Fibroblast of mammary gland (primary cell): ENCODE measurements at regions not wholly inside any gene's neighbourhood (a gene's known extent, or its start where the extent isn't known, plus 50 kb on each side); places are given as distances from the start of the nearest gene placed in this dataset.
A peak's percentile ranks its signal among the peaks of the same experiment; 100 is the strongest.

Experiments used
- DNase-seq: peaks from one replicate; pipeline ENCODE4 v3.0.0-alpha.2; 2010; ENCODE audit warnings: low read depth
- H3K4me3 ChIP-seq: 2 replicates; pipeline ENCODE4 v1.5.1; 2011; ENCODE audit warnings: low read depth, mild to moderate bottlenecking, low read length, moderate library complexity; ENCODE audit not compliant: control insufficient read depth
- CTCF ChIP-seq: conservative IDR thresholded peaks from 2 replicates; pipeline ENCODE4 v1.5.1; 2011; ENCODE audit warnings: low read depth, low read length, inconsistent platforms; ENCODE audit not compliant: control insufficient read depth, insufficient read depth

GRCh38 chr21:35909456-35910223, 150.7 kb downstream of the SETD4 start:
- no peak overlapping the region for H3K4me3 ChIP-seq
- no peak for TF ChIP-seq CTCF
- DNase-seq = no peak

- no peak for DNase-seq
- TF ChIP-seq CTCF = no peak
- H3K4me3 ChIP-seq = no peak overlapping the region
Measured at GRCh38 chr21:35908311-35909078, 151.8 kb downstream of the SETD4 start.

GRCh38 chr21:35906586-35906985, 153.7 kb downstream of the SETD4 start:
- H3K4me3 ChIP-seq = no peak overlapping the region
- no peak for DNase-seq
- TF ChIP-seq CTCF = no peak

GRCh38 chr21:35905963-35906345, 154.4 kb downstream of the SETD4 start:
- DNase-seq = peak; percentile 40
- peak; percentile 13 for TF ChIP-seq CTCF
- no peak overlapping the region for H3K4me3 ChIP-seq

- H3K4me3 ChIP-seq = no peak overlapping the region
- DNase-seq = peak; percentile 62
- TF ChIP-seq CTCF = no peak
Measured at GRCh38 chr21:35905096-35905962, 155.0 kb downstream of the SETD4 start.

- no peak for DNase-seq
- TF ChIP-seq CTCF = no peak
Measured at GRCh38 chr21:35900539-35900938, 159.8 kb downstream of the SETD4 start.

More at GRCh38 chr21:35900539-35900938, 159.8 kb downstream of the SETD4 start:
- no peak overlapping the region for H3K4me3 ChIP-seq
